Fibroblast of the aortic adventitia (primary cell): ENCODE measurements at regions not wholly inside any gene's neighbourhood (a gene's known extent, or its start where the extent isn't known, plus 50 kb on each side); places are given as distances from the start of the nearest gene placed in this dataset.

ENCODE experiments used
- DNase-seq: peaks from one replicate; pipeline ENCODE4 v3.0.0-alpha.2; 2010; ENCODE audit warnings: low read depth
- H3K4me3 ChIP-seq: 2 replicates; pipeline ENCODE4 v1.5.1; 2011; ENCODE audit warnings: low read depth, mild to moderate bottlenecking, control low read depth, low read length, moderate library complexity
- TF ChIP-seq, protein P1 (sequence below): IDR thresholded peaks from 2 replicates; pipeline ENCODE4 v1.5.1; 2011; ENCODE audit warnings: mild to moderate bottlenecking, low read length, control low read depth, inconsistent platforms; ENCODE audit not compliant: insufficient read depth

DNA sequence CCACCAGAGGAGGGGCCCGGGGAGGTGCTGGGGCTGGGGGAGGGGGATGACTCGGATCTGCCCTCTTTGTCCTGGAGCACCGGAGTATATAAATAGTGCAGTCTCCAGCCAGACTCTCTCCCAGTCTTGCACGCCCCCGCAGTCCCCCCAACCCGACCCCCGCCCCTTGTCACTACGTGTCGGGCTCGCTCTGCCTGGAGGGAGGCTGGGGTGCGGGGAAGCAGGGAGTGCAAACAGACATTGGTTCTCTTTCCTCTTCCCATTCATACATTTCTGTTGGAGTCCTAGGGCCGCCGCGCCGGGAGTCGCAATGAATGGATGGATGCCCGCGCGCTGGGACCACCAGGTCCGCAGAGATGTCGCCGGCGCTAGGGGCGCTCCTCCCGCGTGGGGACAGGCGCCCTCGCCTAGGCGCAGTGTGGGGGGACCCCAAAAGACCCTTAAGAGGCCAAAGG, 179.3 kb downstream of the TBXT start:
- peak overlapping the region; percentile 70 for H3K4me3 ChIP-seq

DNA sequence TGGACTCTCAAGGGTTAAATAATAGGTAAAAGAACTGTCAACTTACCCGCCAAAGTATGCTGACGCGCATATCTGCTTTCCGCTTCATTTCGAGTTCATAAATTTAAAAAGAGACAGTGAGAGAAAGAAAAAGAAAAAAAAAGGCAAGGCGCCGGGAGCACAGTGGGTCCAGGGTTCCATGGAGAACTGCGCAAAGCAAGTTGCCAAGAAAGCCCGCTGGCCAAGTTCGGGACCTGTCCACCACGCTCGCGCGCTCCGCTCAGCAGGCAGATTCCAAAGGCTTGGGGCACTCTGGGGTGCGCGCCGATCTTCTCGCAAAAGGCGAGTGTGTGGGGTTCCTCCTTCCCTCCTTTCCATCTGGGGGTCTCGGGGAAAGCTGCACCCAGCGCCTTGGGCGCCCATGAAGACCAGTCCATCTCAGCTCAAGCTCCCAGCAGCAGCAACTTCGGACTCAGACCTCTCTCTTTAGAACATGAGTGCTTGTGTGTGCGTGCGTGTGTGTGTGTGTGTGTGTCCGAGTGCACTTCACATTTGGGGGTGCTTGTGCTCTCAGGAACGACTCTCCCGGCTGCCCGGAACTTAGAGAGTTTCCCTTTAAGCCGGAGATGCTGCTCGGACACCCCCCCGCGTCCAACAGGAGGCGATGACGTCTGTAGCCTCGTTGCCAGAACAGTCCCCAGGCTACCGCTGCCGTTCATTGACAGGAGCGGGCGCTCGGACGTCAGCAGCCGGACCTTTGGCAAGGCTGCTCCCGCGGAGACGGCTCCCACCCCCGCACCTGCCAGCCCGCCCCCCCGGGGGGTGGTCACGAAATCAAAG, 180.0 kb downstream of the TBXT start:
- TF ChIP-seq, protein P1, sequence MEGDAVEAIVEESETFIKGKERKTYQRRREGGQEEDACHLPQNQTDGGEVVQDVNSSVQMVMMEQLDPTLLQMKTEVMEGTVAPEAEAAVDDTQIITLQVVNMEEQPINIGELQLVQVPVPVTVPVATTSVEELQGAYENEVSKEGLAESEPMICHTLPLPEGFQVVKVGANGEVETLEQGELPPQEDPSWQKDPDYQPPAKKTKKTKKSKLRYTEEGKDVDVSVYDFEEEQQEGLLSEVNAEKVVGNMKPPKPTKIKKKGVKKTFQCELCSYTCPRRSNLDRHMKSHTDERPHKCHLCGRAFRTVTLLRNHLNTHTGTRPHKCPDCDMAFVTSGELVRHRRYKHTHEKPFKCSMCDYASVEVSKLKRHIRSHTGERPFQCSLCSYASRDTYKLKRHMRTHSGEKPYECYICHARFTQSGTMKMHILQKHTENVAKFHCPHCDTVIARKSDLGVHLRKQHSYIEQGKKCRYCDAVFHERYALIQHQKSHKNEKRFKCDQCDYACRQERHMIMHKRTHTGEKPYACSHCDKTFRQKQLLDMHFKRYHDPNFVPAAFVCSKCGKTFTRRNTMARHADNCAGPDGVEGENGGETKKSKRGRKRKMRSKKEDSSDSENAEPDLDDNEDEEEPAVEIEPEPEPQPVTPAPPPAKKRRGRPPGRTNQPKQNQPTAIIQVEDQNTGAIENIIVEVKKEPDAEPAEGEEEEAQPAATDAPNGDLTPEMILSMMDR, result peak; percentile 1
- peak; percentile 88 for DNase-seq

More for the DNA sequence above, 179.3 kb downstream of the TBXT start:
- DNase-seq, result no peak
- TF ChIP-seq, protein P1, result no peak

DNA sequence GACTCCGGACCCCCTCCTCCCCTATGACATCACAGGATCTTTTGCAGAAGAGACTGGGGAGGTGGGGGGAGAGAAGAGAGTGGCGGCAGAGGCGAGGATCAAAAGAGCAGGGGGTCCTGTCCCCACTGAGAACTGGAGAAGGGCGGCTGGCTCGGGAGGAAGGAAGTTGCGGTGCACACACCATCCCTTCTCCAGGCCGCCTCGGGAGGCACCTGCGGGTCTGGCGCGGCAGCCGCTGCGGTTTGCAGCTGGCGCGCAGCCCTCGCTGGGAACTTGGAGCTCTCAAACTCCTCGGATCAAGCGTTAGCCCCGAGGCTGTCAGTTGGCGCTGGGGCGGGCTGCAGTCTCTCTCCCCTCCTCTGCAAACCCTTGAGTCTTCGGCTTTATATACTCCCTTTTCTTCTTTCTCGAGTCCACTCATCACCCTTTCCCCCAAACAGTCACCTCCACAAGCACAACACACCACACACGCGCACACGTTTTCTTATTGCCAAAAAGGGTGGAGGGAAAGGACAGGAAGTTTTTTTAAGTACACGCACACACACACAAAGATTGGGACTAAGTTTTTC, 180.7 kb downstream of the TBXT start:
- TF ChIP-seq, protein P1, result no peak
- DNase-seq, result peak; percentile 47

More for the DNA sequence above, 180.0 kb downstream of the TBXT start:
- peak overlapping the region; percentile 70 for H3K4me3 ChIP-seq

DNA sequence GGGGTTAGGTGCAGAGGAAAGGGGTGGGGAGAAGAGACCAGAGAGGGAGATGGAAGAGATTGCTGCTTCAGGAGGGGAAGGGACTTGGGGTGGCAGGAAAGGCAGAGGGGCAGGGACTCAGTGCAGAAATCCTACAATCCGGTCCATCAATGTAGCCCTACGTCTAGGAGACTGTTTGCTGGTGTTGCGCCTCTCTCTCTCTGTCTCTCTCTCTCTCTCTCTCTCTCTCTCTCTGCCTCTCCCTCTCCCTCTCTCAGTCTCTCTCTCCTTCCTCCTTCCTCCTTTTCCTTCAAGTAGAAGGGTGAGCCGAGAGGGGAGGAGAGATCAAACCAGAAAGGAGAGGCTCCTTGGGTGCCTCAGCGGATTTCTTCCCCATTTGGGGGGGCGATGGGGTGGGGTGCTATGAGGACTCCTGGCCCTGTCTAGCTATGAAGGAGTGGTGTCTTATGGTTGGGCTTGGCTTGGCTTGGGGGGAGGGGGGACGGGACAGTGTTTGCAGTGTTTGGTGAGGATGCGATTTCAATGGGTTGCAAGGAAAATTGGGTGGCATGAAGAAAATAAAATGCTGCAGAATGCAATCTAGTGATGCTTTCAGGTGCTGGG, 181.2 kb downstream of the TBXT start:
- no peak for DNase-seq
- H3K4me3 ChIP-seq, result peak overlapping the region; percentile 70
- TF ChIP-seq, protein P1, result no peak

More for the DNA sequence above, 180.7 kb downstream of the TBXT start:
- peak overlapping the region; percentile 70 for H3K4me3 ChIP-seq

DNA sequence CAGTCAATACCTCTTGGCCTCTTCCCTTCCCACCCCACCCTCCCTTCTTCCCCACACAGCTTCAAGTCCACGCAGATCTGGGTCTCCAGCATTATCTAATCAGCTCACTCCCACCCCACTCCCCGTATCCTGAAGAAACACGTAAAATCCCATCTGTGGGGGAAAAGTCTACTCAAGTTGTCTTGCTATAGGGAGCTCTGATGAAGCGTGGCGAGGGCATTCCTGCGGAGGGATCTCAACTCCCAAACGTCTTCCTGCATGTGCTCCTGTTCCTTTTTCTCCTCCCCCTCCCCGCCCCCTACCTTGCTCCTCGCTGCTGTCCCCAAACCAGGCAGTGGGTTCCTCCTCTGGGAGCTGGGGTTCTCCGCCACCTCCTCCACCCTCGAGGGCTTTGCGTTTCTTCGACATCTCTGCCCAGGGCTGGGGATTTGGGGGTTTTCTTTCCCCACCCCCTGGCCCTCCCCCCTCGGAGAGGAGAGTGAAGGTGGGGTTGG, 181.8 kb downstream of the TBXT start:
- no peak overlapping the region for H3K4me3 ChIP-seq

DNA sequence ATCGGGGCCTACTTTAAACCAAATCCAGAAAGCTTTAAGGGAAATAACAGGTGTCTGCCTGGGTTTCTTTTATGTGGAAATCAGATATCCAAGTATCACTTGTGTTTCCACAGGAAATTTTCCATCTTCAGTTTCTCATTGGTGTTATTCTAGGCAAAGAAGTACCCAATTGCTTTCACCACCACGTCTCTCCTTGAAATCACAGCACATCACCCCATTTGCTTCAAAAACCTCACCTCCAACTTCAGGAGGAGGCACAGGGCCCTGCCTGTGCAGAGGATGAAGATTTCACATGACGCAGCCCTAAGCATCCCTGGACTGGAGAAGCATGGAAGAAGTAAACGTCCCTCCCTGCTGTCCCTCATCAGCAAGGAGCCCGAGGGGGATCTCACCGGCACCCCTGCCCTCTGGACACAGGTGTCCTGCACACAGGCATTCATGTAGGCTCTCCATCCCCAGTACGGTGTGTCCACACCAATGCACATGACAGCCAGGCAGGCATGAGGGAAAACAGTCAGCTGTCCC, 182.3 kb downstream of the TBXT start:
- no peak for DNase-seq
- no peak overlapping the region for H3K4me3 ChIP-seq
- TF ChIP-seq, protein P1, result no peak

More for the DNA sequence above, 181.8 kb downstream of the TBXT start:
- no peak for DNase-seq
- TF ChIP-seq, protein P1, result no peak
